Kidney (tissue), 13 donors: ENCODE measurements at regions not wholly inside any gene's neighbourhood (a gene's known extent, or its start where the extent isn't known, plus 50 kb on each side); places are given as distances from the start of the nearest gene placed in this dataset.

Experiments used
- DNase-seq, 5 donors: peaks; one replicate each; pipeline ENCODE4 v3.0.0-alpha.2; 2013 to 2020
- FAIRE-seq: peaks from 2 replicates; lab custom pipeline; 2012; peaks lifted over from hg19 to GRCh38; lab: Jason Lieb, UNC
- H3K27ac ChIP-seq, 2 donors: one replicate each; pipeline ENCODE4 v1.7.0; 2013; ENCODE audit warnings: low read depth in 2 of 2, low read length in 2 of 2, inconsistent platforms in 1 of 2
- H3K27me3 ChIP-seq: one replicate; pipeline ENCODE4 v1.7.1; 2013; ENCODE audit warnings: low read length, inconsistent platforms; ENCODE audit not compliant: control insufficient read depth, insufficient read depth
- H3K36me3 ChIP-seq, 3 donors: one replicate each; pipeline versions ENCODE4 v1.7.0 to v1.7.1; 2013; ENCODE audit warnings: low read length in 3 of 3, control low read depth in 1 of 3, inconsistent platforms in 1 of 3; ENCODE audit not compliant: insufficient read depth in 3 of 3, control insufficient read depth in 2 of 3
- H3K4me1 ChIP-seq, 3 donors: one replicate each; pipeline versions ENCODE4 v1.7.0 to v1.7.1; 2013; ENCODE audit warnings: low read length in 3 of 3, inconsistent platforms in 1 of 3, low read depth in 1 of 3; ENCODE audit not compliant: control insufficient read depth in 2 of 3, insufficient read depth in 2 of 3
- H3K4me3 ChIP-seq, 3 donors: one replicate each; pipeline versions ENCODE4 v1.7.0 to v1.8.1; 2013; ENCODE audit warnings: low read length in 3 of 3, control low read depth in 1 of 3, inconsistent platforms in 1 of 3
- H3K9ac ChIP-seq, 3 donors: one replicate each; pipeline versions ENCODE4 v1.7.0 to v1.7.1; 2013; ENCODE audit warnings: low read length in 3 of 3, control low read depth in 1 of 3, inconsistent platforms in 1 of 3
- H3K9me3 ChIP-seq, 3 donors: one replicate each; pipeline versions ENCODE4 v1.7.0 to v1.7.1; 2013; ENCODE audit warnings: low read length in 3 of 3, control low read depth in 1 of 3, inconsistent platforms in 1 of 3; ENCODE audit not compliant: control insufficient read depth in 2 of 3, insufficient read depth in 1 of 3
- CTCF ChIP-seq: IDR thresholded peaks from 3 replicates; pipeline ENCODE4 v1.5.1; 2012; ENCODE audit warnings: mild to moderate bottlenecking, moderate library complexity, borderline replicate concordance; ENCODE audit not compliant: insufficient read depth; ENCODE audit errors: extremely low read depth
- intact Hi-C: fragments of 100-400 bp; cut with DNase I; formaldehyde crosslinking; loops from one replicate; pipeline ENCODE4 v1.11.1; 2022
- donor health status: control.
- donor health status: control.
- donor health status: control.
- donor health status: control.
- donor health status: control.
- donor health status: DM: yes; HTN: yes; CAD: no.
- donor health status: Normal renal cell carcinoma (clear cell type).

- DNase-seq (no peak), FAIRE-seq (no peak)
- no peak overlapping the region for H3K4me3 ChIP-seq
- no peaks in the 10 kb centered on the region for H3K27me3 ChIP-seq
- peaks cover 0 to 3% (median 2%) of the 10 kb centered on the region in 3 donors for H3K4me1 ChIP-seq
- no peak overlapping the region for H3K9ac ChIP-seq
- H3K9me3 ChIP-seq = no peaks in the 10 kb centered on the region
- intact Hi-C loops = no loop called here
- H3K27ac ChIP-seq = no peak overlapping the region
- TF ChIP-seq CTCF = no peak
- H3K36me3 ChIP-seq = no peaks in the 10 kb centered on the region
These were observed 329.7 kb downstream of the CD83 start for GRCh38 chr6:14447240-14447639.

GRCh38 chr6:14448246-14448645 lies 330.7 kb downstream of the CD83 start:
- H3K36me3 ChIP-seq = no peaks in the 10 kb centered on the region
- DNase-seq = no peak
- no peaks in the 10 kb centered on the region for H3K9me3 ChIP-seq
- H3K27me3 ChIP-seq = no peaks in the 10 kb centered on the region
- no peak overlapping the region for H3K4me3 ChIP-seq
- no peak for FAIRE-seq
- intact Hi-C loops = no loop called here
- no peak overlapping the region for H3K27ac ChIP-seq
- TF ChIP-seq CTCF = no peak
- H3K4me1 ChIP-seq = peaks cover 0 to 8% (median 2%) of the 10 kb centered on the region in 3 donors
- no peak overlapping the region for H3K9ac ChIP-seq

GRCh38 chr6:14450133-14450504 lies 332.5 kb downstream of the CD83 start:
- peaks cover 0 to 9% (median 2%) of the 10 kb centered on the region in 3 donors for H3K4me1 ChIP-seq
- H3K27me3 ChIP-seq = no peaks in the 10 kb centered on the region
- no peak overlapping the region for H3K4me3 ChIP-seq
- FAIRE-seq = no peak
- H3K9ac ChIP-seq = no peak overlapping the region
- TF ChIP-seq CTCF = no peak
- no peak overlapping the region for H3K27ac ChIP-seq
- no peaks in the 10 kb centered on the region for H3K9me3 ChIP-seq
- no peaks in the 10 kb centered on the region for H3K36me3 ChIP-seq
- intact Hi-C loops = no loop called here
- DNase-seq = peak in 3 of 5 donors; percentile 24 to 81 (median 62)

- intact Hi-C loops = no loop called here
- Histone ChIP-seq H3K4me3 (no peak overlapping the region), H3K9me3 (no peaks in the 10 kb centered on the region), H3K4me1 (peaks cover 0 to 9% (median 2%) of the 10 kb centered on the region in 3 donors), H3K9ac (no peak overlapping the region), H3K27ac (no peak overlapping the region), H3K36me3 (no peaks in the 10 kb centered on the region), H3K27me3 (no peaks in the 10 kb centered on the region)
- TF ChIP-seq CTCF = no peak
- DNase-seq (no peak), FAIRE-seq (no peak)
These were observed 333.0 kb downstream of the CD83 start for GRCh38 chr6:14450578-14450977.
